ENCODE measurements at regions not wholly inside any gene's neighbourhood (a gene's known extent, or its start where the extent isn't known, plus 50 kb on each side); places are given as distances from the start of the nearest gene placed in this dataset.

GRCh38 chr4:167934216-167934615 is 158.1 kb upstream of the ANXA10 start:
- TF ChIP-seq CTCF (IDR thresholded peaks at IDR 0.05) (no peak), POLR2A (IDR thresholded peaks at IDR 0.05) (no peak)

Data from thyroid gland (tissue), 4 donors.